HG03108 (cell line): ENCODE measurements at regions not wholly inside any gene's neighbourhood (a gene's known extent, or its start where the extent isn't known, plus 50 kb on each side); places are given as distances from the start of the nearest gene placed in this dataset.
A peak's percentile ranks its signal among the peaks of the same experiment; 100 is the strongest.

Source experiments
- ATAC-seq: cut with Tn5 transposase; IDR thresholded peaks from one replicate; pipeline ENCODE4 v1.9.1; 2021; ENCODE audit warnings: moderate library complexity; ENCODE audit not compliant: unreplicated experiment

GRCh38 chr9:73219985-73220626 lies 68.4 kb downstream of the ANXA1 start:
- ATAC-seq, result peak; percentile 73

- ATAC-seq, result no peak
Observed at GRCh38 chr9:73223594-73223993, 71.9 kb downstream of the ANXA1 start.

GRCh38 chr9:73229543-73229942 lies 77.9 kb downstream of the ANXA1 start:
- no peak for ATAC-seq

- no peak for ATAC-seq
Observed at GRCh38 chr9:73230251-73230650, 78.6 kb downstream of the ANXA1 start.

GRCh38 chr9:73231203-73231602 lies 79.5 kb downstream of the ANXA1 start:
- no peak for ATAC-seq

- ATAC-seq, result no peak
Observed at GRCh38 chr9:73233359-73234007, 81.8 kb downstream of the ANXA1 start.

GRCh38 chr9:73234008-73234360 lies 82.3 kb downstream of the ANXA1 start:
- ATAC-seq, result no peak

- no peak for ATAC-seq
Observed at GRCh38 chr9:73237140-73237539, 85.5 kb downstream of the ANXA1 start.

GRCh38 chr9:73239570-73240265 lies 88.1 kb downstream of the ANXA1 start:
- no peak for ATAC-seq

- no peak for ATAC-seq
Observed at GRCh38 chr9:73243078-73243477, 91.4 kb downstream of the ANXA1 start.

GRCh38 chr9:73259086-73259696 lies 107.5 kb downstream of the ANXA1 start:
- no peak for ATAC-seq

- no peak for ATAC-seq
Observed at GRCh38 chr9:73260506-73260905, 108.8 kb downstream of the ANXA1 start.

- ATAC-seq, result no peak
Observed at GRCh38 chr9:73264631-73265030, 113.0 kb downstream of the ANXA1 start.

GRCh38 chr9:73265876-73266275 lies 114.2 kb downstream of the ANXA1 start:
- ATAC-seq, result no peak

GRCh38 chr9:73269430-73270101 lies 117.9 kb downstream of the ANXA1 start:
- no peak for ATAC-seq

GRCh38 chr9:73270967-73271721 lies 119.5 kb downstream of the ANXA1 start:
- ATAC-seq, result no peak

GRCh38 chr9:73280113-73280512 lies 128.4 kb downstream of the ANXA1 start:
- no peak for ATAC-seq

- ATAC-seq, result no peak
Observed at GRCh38 chr9:73284377-73284776, 132.7 kb downstream of the ANXA1 start.

- no peak for ATAC-seq
Observed at GRCh38 chr9:73294336-73294735, 142.7 kb downstream of the ANXA1 start.

- no peak for ATAC-seq
Observed at GRCh38 chr9:73325983-73326382, 174.3 kb downstream of the ANXA1 start.

GRCh38 chr9:73327149-73327548 lies 175.5 kb downstream of the ANXA1 start:
- ATAC-seq, result no peak
